Stimulated activated naive CD8-positive, alpha-beta T cell treated with anti-CD3 and anti-CD28 coated beads, Interleukin-15, Interleukin-2, amounts not matched to agents 100 ng/mL and 50 ng/mL, for 24 hours (primary cell): ENCODE measurements at regions not wholly inside any gene's neighbourhood (a gene's known extent, or its start where the extent isn't known, plus 50 kb on each side); places are given as distances from the start of the nearest gene placed in this dataset.
"Not testable (repeated sequence)": the region's sequence is repeated elsewhere in the genome, so short reads cannot be mapped to it uniquely, and the experiment has no call there.

Source experiments
- H3K27ac Mint-ChIP-seq: one replicate; pipeline ENCODE4 v1.8.0; 2021; ENCODE audit warnings: mild to moderate bottlenecking, mixed read lengths
- H3K27me3 Mint-ChIP-seq: one replicate; pipeline ENCODE4 v1.8.0; 2021; ENCODE audit warnings: mixed read lengths
- H3K36me3 Mint-ChIP-seq: one replicate; pipeline ENCODE4 v1.8.0; 2021; ENCODE audit warnings: low read depth, mixed read lengths
- H3K4me1 Mint-ChIP-seq: one replicate; pipeline ENCODE4 v1.8.0; 2021; ENCODE audit warnings: low read depth, mixed read lengths
- H3K4me3 Mint-ChIP-seq: one replicate; pipeline ENCODE4 v1.8.0; 2021; ENCODE audit warnings: mild to moderate bottlenecking, mixed read lengths
- H3K9me3 Mint-ChIP-seq: one replicate; pipeline ENCODE4 v1.8.0; 2021; ENCODE audit warnings: mixed read lengths

DNA sequence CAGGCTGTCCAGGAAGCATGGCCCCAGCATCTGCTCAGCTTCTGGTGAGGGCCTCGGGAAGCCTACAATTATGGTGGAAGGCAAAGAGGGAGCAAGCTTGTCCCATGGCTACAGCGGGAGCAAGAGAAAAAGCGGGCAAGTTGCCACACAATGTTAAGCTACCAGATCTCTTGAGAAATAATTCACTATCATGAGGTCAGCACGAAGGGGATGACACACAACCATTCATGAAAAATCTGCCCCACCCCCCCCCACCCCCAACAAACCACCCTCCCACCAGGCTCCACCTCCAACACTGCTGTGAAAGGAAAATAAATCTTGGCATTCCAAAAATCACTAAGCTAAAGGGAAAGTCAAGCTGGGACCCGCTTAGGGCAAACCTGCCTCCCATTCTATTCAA lies 545.8 kb upstream of the NRP1 start:
- Mint-ChIP-seq H3K4me1 (no peaks in the 10 kb centered on the region), H3K4me3 (no peak overlapping the region)

GRCh38 chr10:33878238-33878786 lies 543.8 kb upstream of the NRP1 start:
- no peak overlapping the region for H3K27ac Mint-ChIP-seq
- no peak overlapping the region for H3K4me3 Mint-ChIP-seq
- no peaks in the 10 kb centered on the region for H3K36me3 Mint-ChIP-seq
- H3K9me3 Mint-ChIP-seq = no peaks in the 10 kb centered on the region
- no peaks in the 10 kb centered on the region for H3K4me1 Mint-ChIP-seq
- peaks cover 4% of the 10 kb centered on the region for H3K27me3 Mint-ChIP-seq

More for the DNA sequence above, 545.8 kb upstream of the NRP1 start:
- Mint-ChIP-seq H3K27ac (no peak overlapping the region), H3K27me3 (peaks cover 4% of the 10 kb centered on the region), H3K36me3 (no peaks in the 10 kb centered on the region), H3K9me3 (no peaks in the 10 kb centered on the region)

- Mint-ChIP-seq H3K36me3 (no peaks in the 10 kb centered on the region), H3K4me1 (no peaks in the 10 kb centered on the region), H3K4me3 (no peak overlapping the region), H3K27ac (no peak overlapping the region), H3K9me3 (no peaks in the 10 kb centered on the region), H3K27me3 (peaks cover 2% of the 10 kb centered on the region)
Measured at GRCh38 chr10:33876584-33877400, 542.3 kb upstream of the NRP1 start.

DNA sequence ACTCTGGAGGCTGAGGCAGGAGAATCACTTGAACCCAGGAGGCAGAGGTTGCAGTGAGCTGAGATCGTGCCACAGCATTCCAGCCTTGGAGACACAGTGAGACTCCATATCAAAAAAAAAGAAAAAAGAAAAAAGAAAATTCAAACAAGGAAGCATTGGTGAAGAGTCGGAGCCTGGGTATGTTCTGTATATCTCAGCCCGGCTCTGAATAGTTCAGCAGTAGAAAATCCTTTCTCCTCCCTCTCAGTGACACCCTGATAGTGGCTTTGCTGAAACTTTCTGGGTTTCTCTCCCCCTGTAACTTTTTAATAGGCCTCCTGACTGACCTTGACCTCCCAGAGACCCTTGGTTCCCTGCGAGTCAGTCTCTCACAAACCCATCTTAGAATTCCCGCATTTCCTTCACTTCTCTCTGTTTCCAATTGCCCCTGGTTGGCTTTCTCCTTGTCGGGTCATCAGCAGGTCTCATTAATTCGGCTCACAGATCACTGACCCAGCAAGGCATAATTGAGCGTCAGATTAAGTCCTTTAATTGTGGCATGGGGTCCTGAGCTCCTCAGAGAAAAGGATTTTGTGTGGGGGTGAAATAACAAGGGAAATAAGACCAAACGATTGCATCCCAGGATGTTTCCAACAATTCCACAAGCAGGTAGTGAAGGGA lies 541.6 kb upstream of the NRP1 start:
- Mint-ChIP-seq H3K27me3 (peaks cover 6% of the 10 kb centered on the region), H3K4me1 (peaks cover 5% of the 10 kb centered on the region), H3K27ac (no peak overlapping the region), H3K4me3 (no peak overlapping the region), H3K9me3 (no peaks in the 10 kb centered on the region), H3K36me3 (no peaks in the 10 kb centered on the region)

DNA sequence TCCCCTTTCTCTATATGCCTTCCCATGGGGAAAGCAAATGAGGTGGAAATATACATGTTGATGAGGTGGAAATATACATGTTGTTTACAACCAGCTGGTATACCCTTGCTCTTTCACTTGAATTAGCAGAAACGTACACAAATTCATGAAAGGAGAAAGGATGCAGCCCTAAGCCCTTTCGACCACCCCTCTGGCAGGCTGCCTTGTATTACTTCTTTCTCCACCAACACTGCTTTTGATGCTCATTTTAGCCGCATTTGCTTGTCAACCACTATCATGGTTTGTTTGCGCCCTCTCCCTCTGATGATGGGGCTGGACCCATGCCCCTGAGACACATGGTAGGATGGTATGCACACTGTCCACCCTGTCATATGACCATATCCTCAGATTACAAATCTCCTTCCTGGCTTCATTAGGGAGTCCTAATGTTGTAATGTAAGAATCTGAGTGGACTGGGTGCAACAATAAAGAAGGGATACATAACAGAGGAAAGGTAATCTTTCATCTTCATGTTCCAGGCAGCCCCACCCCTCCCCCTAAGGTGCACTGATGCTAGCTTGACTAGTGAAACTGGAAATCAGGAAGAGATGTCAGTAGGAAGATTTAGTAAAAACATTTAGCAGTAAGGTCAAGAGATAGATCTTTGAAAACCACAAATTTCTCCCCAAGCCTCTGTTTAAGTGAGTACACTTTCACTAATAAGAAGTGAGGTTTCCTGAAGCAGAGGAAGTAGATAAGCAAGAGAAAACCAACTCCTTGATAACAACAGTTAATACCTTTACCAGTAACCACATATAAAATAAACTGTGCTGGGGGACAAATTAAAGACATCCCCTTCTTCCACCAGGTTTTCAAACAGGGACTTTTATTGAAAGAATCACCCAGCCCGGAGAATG lies 536.8 kb upstream of the NRP1 start:
- H3K4me1 Mint-ChIP-seq = peaks cover 5% of the 10 kb centered on the region
- no peak overlapping the region for H3K4me3 Mint-ChIP-seq
- H3K9me3 Mint-ChIP-seq = no peaks in the 10 kb centered on the region

GRCh38 chr10:33869481-33869880 lies 535.0 kb upstream of the NRP1 start:
- Mint-ChIP-seq H3K27ac (no peak overlapping the region), H3K27me3 (peaks cover 10% of the 10 kb centered on the region), H3K4me3 (no peak overlapping the region), H3K9me3 (no peaks in the 10 kb centered on the region), H3K36me3 (no peaks in the 10 kb centered on the region), H3K4me1 (peaks cover 5% of the 10 kb centered on the region)

More for the DNA sequence above, 536.8 kb upstream of the NRP1 start:
- Mint-ChIP-seq H3K27me3 (peaks cover 10% of the 10 kb centered on the region), H3K36me3 (no peaks in the 10 kb centered on the region), H3K27ac (no peak overlapping the region)

DNA sequence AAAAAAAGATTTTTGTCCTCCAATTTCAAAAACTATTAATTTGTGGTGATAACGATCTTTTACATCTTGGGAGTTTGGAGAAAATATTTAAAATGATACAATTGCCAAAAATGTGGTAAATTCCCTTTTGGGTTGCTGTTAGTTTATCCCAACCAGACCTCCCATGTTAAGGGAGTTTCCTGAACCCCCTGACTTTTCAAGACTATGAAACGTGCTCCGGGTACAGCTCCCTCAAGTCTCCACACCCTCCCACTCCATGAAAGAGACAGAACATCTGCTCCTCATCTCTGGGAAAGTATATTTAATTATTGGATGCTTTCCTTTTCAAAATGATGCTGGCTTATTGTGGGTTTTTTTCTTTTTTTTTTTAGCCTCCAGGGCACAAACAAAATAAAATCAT lies 534.6 kb upstream of the NRP1 start:
- Mint-ChIP-seq H3K4me1 (peaks cover 5% of the 10 kb centered on the region), H3K4me3 (no peak overlapping the region), H3K9me3 (no peaks in the 10 kb centered on the region), H3K27ac (no peak overlapping the region), H3K27me3 (peaks cover 10% of the 10 kb centered on the region), H3K36me3 (no peaks in the 10 kb centered on the region)

DNA sequence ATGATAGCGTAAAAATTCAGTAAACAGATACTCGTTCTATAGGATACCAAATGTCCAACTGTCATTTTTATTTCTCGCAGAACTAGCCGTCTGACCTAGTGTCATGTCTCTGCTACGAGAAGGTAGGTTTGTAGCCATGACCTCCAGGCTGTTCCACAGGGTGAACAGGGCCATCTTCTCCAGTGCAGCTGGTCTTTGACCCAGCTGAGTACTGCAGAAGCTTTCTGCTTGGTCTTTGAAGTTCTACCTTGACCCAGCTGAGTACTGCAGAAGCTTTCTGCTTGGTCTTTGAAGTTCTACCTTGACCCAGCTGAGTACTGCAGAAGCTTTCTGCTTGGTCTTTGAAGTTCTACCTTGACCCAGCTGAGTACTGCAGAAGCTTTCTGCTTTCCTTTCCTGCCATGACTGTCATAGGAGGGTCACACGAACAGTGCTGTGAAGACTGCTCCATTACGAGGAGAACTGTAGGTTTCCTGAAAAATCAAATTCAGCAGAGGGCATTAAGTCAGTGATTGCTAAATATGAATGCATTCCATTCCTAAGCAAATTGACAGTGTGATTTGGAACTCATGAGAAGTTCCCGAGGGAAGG lies 532.8 kb upstream of the NRP1 start:
- H3K4me3 Mint-ChIP-seq, H3K4me1 Mint-ChIP-seq, H3K27ac Mint-ChIP-seq, H3K36me3 Mint-ChIP-seq, H3K9me3 Mint-ChIP-seq: not testable (repeated sequence)
- peaks cover 15% of the 10 kb centered on the region for H3K27me3 Mint-ChIP-seq

- Mint-ChIP-seq H3K27ac (no peak overlapping the region), H3K9me3 (no peaks in the 10 kb centered on the region), H3K4me3 (no peak overlapping the region), H3K4me1 (no peaks in the 10 kb centered on the region), H3K36me3 (no peaks in the 10 kb centered on the region), H3K27me3 (peaks cover 12% of the 10 kb centered on the region)
Measured at GRCh38 chr10:33863352-33863751, 528.9 kb upstream of the NRP1 start.

DNA sequence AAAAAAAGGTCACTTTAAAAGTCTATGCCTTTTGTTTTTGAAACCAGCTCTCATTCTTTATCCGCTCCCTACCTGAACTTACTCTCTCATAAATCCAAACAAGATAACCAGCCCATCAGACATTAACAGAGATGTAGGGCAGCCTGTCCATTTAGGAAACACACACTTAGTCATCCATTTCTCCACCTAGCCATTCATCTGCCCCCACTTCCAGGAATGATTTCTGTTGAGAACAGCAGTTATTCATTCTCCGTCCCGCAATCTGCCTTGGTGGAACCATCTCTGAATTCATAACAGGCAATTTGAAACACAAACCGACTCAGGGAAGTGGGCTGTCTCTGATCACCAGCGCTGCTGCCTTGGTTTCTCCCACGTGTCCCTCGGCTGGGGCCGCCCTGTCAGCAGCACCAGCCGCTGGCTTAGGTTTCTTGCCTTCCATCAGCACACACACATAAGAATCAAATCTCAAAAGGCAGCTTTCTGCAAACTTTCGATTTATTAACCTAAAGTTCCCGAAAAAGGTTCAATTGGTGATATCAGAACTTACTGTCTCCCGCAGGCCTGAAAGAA lies 528.2 kb upstream of the NRP1 start:
- Mint-ChIP-seq H3K4me1 (no peaks in the 10 kb centered on the region), H3K36me3 (no peaks in the 10 kb centered on the region), H3K4me3 (no peak overlapping the region), H3K27me3 (peaks cover 12% of the 10 kb centered on the region), H3K27ac (no peak overlapping the region), H3K9me3 (no peaks in the 10 kb centered on the region)

- H3K4me3 Mint-ChIP-seq = no peak overlapping the region
- H3K27ac Mint-ChIP-seq = no peak overlapping the region
- no peaks in the 10 kb centered on the region for H3K4me1 Mint-ChIP-seq
- no peaks in the 10 kb centered on the region for H3K36me3 Mint-ChIP-seq
- H3K9me3 Mint-ChIP-seq = no peaks in the 10 kb centered on the region
- peaks cover 12% of the 10 kb centered on the region for H3K27me3 Mint-ChIP-seq
Measured at GRCh38 chr10:33861833-33862232, 527.4 kb upstream of the NRP1 start.

- Mint-ChIP-seq H3K9me3 (no peaks in the 10 kb centered on the region), H3K27me3 (peaks cover 12% of the 10 kb centered on the region), H3K4me1 (no peaks in the 10 kb centered on the region), H3K27ac (no peak overlapping the region), H3K36me3 (no peaks in the 10 kb centered on the region), H3K4me3 (no peak overlapping the region)
Measured at GRCh38 chr10:33861016-33861704, 526.7 kb upstream of the NRP1 start.

DNA sequence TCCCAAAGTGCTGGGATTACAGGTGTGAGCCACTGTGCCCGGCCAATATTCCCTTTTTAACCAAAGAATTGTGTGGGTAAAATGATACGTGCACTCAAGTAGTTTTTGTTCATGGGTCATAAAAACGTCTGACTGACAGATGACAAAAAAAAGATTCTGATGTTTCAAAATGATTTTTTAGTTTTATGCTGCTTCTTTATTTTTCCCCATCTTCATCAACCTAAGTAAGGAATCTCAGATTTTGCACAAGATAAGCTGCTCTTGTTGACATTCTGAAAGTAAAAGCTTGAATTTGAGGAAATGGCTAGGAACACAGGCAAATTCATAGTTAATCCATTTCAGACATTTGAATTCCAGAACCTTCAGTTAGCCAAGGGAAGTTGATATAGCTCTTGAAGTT lies 526.1 kb upstream of the NRP1 start:
- H3K9me3 Mint-ChIP-seq = no peaks in the 10 kb centered on the region
- no peak overlapping the region for H3K27ac Mint-ChIP-seq
- no peaks in the 10 kb centered on the region for H3K36me3 Mint-ChIP-seq
- no peak overlapping the region for H3K4me3 Mint-ChIP-seq
- H3K27me3 Mint-ChIP-seq = peaks cover 12% of the 10 kb centered on the region
- H3K4me1 Mint-ChIP-seq = no peaks in the 10 kb centered on the region
